Glomerular visceral epithelial cell (primary cell): ENCODE measurements at regions not wholly inside any gene's neighbourhood (a gene's known extent, or its start where the extent isn't known, plus 50 kb on each side); places are given as distances from the start of the nearest gene placed in this dataset.
"Not testable (repeated sequence)": the region's sequence is repeated elsewhere in the genome, so short reads cannot be mapped to it uniquely, and the experiment has no call there.

ENCODE experiments used
- DNase-seq: peaks from one replicate; pipeline ENCODE4 v3.0.0-alpha.2; 2016; ENCODE audit errors: extremely low spot score

DNA sequence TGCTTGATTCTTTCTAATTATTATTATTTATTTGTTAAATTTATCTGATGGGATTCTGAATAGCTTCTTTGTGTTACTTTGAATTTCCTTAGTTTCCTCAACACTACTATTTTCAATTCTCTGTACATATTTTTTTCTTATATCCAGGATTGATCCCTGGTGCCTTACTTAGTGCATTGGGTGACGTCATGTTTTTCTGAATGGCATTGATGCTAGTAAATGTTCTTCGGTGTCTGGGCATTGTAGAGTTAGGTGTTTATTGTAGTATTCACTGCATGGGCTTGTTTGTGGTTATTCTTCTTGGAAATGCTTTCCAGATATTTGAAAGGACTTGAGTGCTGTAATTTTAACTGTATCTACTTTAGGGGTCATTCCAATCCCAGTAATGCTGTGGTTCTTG, 938.1 kb downstream of the FAM133A start:
- no peak for DNase-seq

DNA sequence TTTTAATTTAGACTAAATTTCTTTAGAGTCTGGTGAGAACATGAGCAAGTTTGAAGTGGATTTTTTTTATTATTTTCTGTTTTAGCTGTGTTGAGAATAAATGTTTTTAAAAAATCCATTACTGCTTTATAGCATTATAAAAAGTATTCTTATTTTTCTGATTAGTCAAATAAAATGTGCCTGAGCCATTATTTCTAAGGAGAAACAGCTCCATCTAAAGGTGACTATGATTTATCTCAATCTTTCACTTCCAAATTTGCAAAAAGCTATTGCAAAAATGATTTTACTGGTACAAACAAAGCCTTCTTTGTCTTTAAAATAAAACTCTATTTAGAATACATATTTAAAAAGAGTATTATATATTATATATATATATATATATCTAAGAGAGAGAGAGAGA, 959.2 kb downstream of the FAM133A start:
- DNase-seq, result no peak

GRCh38 chrX:94635003-94635402, 961.0 kb downstream of the FAM133A start:
- DNase-seq, result no peak

- no peak for DNase-seq
Measured at GRCh38 chrX:94645726-94646125, 971.7 kb downstream of the FAM133A start.

GRCh38 chrX:94655180-94655579, 981.2 kb downstream of the FAM133A start:
- no peak for DNase-seq

DNA sequence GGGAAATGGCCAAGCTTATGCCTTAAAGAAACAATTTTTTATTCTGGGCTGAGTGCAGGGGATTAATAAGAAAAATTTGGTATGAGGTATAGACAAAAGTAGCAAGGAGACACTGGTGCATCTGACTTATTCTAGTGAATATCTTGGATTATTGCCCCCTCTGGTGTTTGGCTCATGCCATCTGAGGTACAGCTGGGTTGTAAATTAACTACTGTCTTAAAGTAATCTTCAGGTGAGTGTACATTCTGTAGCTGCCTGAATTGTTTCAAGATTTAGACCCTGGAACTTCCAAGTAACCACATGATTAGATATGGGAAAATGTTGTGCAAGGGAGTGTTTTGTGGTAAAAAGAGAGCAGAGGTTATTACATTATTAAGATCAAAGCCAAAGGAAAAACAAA, 988.7 kb downstream of the FAM133A start:
- no peak for DNase-seq

DNA sequence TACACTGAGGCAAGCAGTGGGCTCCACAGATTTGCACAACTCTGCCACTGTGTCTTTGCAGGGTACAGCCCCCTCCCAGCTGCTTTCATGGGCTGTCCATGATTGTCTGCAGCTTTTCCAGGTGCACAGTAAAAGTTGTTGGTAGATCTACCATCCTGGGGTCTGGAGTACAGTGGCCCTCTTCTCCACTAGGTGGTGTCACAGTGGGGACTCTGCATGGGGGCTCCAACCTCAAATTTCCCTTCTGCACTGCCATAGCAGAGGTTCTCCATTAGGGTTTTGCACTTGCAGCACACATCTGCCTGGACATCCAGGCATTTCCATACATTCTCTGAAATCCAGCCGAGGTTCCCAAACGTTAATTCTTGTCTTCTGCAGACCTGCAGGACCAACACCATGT, 1002.3 kb downstream of the FAM133A start:
- DNase-seq, result no peak

- DNase-seq, result no peak
Measured at GRCh38 chrX:94686071-94686470, 1012.1 kb downstream of the FAM133A start.

DNA sequence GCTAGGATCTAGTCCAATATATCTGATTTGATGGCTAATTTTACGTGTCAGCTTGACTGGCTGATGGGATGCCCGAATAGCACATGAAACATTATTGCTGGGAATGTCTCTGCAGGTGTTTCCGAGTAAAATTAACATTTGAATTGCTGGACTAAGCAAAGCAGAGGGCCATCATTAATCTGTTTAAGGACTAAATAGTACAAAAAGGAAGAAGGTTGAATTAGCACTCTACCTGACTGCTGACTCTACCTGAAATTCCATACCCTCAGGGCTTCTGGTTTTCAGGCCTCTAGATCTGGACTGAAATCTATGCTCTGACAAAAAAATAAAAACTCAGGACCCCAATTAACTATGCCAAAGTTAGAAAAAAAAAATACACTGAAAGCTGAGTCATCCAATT, 1021.9 kb downstream of the FAM133A start:
- no peak for DNase-seq

DNA sequence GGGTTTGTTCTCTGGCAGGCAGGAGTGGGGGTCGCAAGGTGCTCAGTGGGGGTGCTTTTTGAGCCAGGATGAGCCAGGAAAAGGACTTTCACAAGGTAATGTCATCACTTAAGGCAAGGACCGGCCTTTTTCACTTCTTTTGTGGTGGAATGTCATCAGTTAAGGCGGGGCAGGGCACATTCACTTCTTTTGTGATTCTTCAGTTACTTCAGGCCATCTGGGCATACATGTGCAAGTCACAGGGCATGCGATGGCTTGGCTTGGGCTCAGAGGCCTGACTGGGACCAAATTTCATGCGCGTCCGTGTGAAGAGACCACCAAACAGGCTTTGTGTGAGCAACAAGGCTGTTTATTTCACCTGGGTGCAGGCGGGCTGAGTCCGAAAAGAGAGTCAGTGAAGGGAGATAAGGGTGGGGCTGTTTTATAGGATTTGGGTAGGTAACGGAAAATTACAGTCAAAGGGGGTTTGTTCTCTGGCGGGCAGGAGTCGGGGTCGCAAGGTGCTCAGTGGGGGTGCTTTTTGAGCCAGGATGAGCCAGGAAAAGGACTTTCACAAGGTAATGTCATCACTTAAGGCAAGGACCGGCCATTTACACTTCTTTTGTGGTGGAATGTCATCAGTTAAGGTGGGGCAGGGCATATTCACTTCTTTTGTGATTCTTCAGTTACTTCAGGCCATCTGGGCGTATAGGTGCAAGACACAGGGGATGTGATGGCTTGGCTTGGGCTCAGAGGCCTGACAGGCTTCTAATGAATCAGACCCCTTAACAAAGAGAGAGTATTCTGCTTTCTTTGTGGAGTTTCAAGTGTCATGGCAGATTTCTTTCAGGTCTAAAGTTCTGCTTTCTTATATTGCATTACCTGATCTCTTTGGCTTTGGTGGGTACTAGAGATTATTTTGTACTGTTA, 1030.6 kb downstream of the FAM133A start:
- not testable (repeated sequence) for DNase-seq

- DNase-seq, result no peak
Measured at GRCh38 chrX:94721386-94721785, 1047.4 kb downstream of the FAM133A start.

DNA sequence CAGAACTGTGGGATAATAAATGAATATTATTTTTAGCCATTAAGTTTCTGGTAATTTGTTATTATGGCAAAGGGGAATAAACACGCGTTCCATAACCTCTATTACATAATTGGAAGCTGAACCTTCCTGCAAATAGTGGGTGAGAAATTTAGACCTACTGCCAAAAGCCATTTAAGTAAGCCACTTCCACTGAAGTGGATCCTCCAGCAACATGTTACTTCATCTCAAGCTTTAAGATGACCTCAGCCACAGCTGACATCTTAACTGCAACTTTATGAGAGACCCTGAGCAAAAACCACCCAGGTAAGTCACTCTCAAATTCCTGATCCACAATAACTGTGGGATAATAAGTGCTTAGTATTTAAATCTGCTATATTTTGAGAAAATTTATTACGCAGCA, 1048.6 kb downstream of the FAM133A start:
- DNase-seq, result no peak

DNA sequence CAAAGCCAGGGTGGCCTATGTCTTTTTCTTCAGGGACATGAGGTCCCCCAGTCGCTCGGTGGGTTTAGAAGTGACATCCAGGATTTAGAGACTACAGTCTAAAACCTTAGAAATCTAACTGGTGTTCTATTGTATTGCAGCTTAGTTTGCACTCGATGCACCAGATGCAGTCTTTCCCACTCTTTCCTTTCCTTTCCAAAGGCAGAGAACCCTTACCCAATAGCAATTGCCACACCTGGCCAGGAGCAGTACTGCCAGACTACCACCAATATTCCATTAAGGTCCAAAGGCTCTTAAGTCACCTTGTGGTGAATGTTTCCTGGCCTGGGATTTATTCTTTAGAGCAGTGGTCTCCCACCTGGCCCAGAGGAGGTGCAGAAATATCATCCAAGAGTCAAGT, 1068.8 kb downstream of the FAM133A start:
- DNase-seq, result no peak

- DNase-seq, result no peak
Measured at GRCh38 chrX:94743478-94743877, 1069.5 kb downstream of the FAM133A start.

GRCh38 chrX:94744786-94745185, 1070.8 kb downstream of the FAM133A start:
- DNase-seq, result no peak

DNA sequence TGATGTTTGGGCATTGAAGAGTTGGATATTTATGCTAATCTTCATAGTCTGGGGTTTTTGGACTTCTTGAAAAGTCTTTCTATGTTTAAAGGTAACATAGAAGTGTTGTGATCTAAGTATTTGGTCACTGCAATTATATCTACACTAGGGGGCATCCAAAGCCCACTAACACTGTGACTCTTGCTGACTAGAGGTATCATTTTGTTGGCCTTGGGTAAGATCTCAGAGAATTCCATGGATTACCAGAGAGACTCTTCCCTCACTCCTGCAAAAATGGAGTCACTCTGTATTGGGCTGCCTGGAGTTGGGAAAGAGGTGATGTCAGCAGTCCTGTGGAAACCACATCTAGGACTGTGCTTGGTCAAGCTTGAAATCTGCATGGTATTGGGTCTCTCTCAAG, 1077.6 kb downstream of the FAM133A start:
- DNase-seq, result no peak

DNA sequence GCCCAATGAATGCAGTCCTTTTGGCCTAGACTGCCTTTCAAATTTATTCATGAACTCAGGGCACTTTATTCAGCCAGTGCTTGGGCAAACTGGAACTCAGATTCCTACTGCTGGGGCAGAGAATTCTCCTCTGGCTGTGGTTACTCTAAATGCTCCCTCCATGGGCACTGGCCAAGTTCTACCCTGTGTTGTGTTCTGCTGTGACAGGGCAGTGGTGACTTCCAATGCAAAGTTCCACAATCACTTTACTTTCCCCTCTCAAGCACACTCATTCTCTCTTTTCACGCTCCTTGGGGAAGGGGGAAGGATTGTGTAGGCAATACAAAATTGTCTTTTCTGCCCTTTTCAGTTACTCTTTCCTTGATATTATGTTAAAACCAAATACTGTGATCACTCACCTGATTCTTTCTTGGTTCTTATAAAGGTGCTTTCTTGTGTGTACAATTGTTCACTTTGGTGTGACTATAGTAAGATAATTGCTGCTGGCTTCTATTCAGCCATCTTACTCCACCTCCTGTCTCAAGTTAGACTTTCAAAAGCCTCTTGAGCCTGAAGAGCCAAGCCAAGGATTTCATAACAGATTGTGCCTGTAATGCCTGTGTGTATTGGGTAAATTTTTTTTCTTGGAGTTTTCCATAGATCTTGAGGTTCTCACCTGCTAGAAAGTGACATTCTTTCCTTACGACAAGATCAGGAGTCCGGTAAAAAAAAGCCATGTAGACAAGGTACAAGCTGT, 1078.6 kb downstream of the FAM133A start:
- no peak for DNase-seq

DNA sequence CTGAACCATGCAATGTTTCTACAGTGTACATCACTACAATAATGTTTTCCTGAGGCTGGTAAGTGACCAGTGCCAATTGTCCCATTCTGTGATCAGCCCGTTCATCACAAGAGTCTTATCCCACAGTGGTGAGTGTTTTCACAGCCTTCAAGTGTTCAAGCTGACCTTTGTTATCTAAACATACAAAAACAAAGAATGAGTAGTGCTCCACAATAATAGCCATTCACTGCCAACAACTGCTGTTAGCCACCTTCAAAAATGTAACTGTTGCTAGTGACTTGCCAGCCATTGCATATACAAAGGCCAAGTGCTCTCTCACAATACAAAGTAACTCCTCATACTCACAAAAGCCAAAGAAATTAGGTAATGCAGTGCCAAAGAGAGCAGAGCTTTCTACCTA, 1084.1 kb downstream of the FAM133A start:
- DNase-seq, result no peak

DNA sequence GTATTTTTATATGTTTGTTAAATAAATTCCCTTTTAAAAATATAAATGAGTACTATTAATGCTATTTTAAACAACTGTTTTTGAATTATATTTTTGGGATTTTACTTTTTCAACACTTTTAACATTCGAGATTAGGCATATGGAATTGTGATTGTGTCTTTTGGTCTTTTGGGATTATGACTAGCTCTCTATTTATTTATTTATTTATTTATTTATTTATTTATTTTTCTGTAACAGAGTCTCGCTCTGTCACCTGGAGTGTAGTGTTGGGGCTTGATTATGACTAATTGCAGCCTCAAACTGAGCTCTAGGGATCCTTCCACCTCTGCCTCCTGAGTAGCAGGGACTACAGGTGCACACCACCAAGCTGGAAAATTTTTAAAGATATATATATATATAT, 1101.6 kb downstream of the FAM133A start:
- no peak for DNase-seq

GRCh38 chrX:94813541-94813940, 1139.5 kb downstream of the FAM133A start:
- DNase-seq, result no peak

GRCh38 chrX:94814216-94814615, 1140.2 kb downstream of the FAM133A start:
- no peak for DNase-seq

- no peak for DNase-seq
Measured at GRCh38 chrX:94830717-94831116, 1156.7 kb downstream of the FAM133A start.

DNA sequence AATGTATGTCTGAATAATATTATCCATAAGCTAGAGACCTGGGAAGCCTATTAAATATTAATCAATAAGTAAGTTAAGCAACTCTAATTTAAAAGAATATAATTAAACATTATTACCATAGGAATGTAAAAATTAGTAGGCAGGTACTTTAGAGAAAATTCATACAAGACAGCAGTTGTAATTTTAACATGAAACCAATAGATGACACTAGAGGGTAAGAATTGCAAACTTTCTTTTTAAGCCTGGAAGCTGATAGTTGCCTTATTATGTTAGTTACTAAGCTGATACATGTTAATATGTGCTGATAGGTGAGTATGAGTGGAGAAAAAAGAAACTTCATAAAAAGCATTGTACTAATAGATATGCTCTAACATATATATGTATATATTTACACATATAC, 1157.4 kb downstream of the FAM133A start:
- peak; percentile 0 for DNase-seq
